ENCODE measurements at regions not wholly inside any gene's neighbourhood (a gene's known extent, or its start where the extent isn't known, plus 50 kb on each side); places are given as distances from the start of the nearest gene placed in this dataset.
"Not testable (repeated sequence)": the region's sequence is repeated elsewhere in the genome, so short reads cannot be mapped to it uniquely, and the experiment has no call there.

- not testable (repeated sequence) for TF ChIP-seq CTCF (IDR thresholded peaks at IDR 0.05); FOXJ3 (CRISPR knock-in tag; IDR thresholded peaks at IDR 0.05; ENCODE audit: borderline replicate concordance); MAX (CRISPR knock-in tag; IDR thresholded peaks at IDR 0.05); SP1 (CRISPR knock-in tag; conservative IDR thresholded peaks at IDR 0.05); TEAD1 (CRISPR knock-in tag; IDR thresholded peaks at IDR 0.05); ZNF121 (CRISPR knock-in tag; IDR thresholded peaks at IDR 0.05); ESRRA (CRISPR knock-in tag; IDR thresholded peaks at IDR 0.05; ENCODE audit: borderline replicate concordance); CBFB (CRISPR knock-in tag; IDR thresholded peaks at IDR 0.05; ENCODE audit: low read depth)
Observed at GRCh38 chr3:70435422-70435821, 123.0 kb upstream of the MDFIC2 start.

All from WTC11 (cell line).